ENCODE measurements at regions not wholly inside any gene's neighbourhood (a gene's known extent, or its start where the extent isn't known, plus 50 kb on each side); places are given as distances from the start of the nearest gene placed in this dataset.
A peak's percentile ranks its signal among the peaks of the same experiment; 100 is the strongest.

DNA sequence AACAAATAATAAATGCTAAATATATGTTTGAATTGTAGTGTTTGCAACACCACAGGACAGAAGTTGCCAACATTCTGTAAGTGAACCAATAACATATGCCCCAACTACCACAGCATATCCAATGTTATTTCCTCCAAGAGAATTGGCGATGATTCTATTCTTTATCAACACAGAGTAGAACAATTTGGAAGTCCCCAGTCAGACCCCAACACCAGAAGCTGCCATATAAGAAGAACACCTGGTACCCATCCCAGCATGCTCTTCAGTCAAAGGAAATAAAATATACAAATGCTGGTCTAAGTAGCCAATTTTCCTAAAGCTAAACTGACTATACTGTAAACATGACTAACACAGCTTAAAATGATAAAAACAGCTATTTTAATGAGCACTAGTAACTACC, 145.7 kb downstream of the KLF12 start:
- H3K4me3 Mint-ChIP-seq, result no peak overlapping the region
- TF ChIP-seq CTCF (IDR thresholded peaks at IDR 0.05), result no peak
- H3K27me3 Mint-ChIP-seq, result no peaks in the 10 kb centered on the region
- H3K4me1 Mint-ChIP-seq, result peaks cover 47% of the 10 kb centered on the region
- DNase-seq, result no peak
- intact Hi-C loops (cut with micrococcal nuclease), result no loop called here
- peak overlapping the region; percentile 70 for H3K27ac Mint-ChIP-seq
- ChIA-PET CTCF (interaction anchor here (0.6 kb wide), 1 partner anchor 298 kb away, joined by 5 read pairs; no protein-coding TSS in a partner anchor), POLR2A (interaction anchor here (0.6 to 0.8 kb wide), 3 partner anchors 12 to 146 kb away, joined by 3 to 4 read pairs (median 4); partner anchors contain the start of gene KLF12)
- H3K36me3 Mint-ChIP-seq (ENCODE audit: low read depth), result peaks cover 25% of the 10 kb centered on the region
- no peaks in the 10 kb centered on the region for H3K9me3 Mint-ChIP-seq
- no peak for ATAC-seq (ENCODE audit: low read depth)

DNA sequence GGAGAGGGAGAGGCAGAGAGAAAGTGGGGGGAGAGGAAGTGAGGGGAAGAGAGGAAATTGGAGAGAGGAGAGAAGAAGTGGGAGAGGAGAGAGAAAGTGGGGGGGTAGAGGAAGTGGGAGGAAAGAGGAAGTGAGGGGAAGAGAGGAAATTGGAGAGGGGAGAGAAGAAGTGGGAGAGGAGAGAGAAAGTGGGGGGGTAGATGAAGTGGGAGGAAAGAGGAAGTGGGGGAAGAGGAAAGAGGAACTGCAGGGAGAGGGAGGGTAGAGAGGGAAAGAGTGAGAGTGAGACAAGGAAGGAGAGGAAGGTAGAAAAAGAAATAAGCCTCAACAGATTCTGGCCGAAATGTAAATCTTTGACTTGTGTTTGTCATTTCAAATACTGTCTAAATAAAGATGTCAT, 146.6 kb downstream of the KLF12 start:
- peak overlapping the region; percentile 70 for H3K27ac Mint-ChIP-seq
- H3K36me3 Mint-ChIP-seq (ENCODE audit: low read depth), result peaks cover 22% of the 10 kb centered on the region
- TF ChIP-seq CTCF (IDR thresholded peaks at IDR 0.05), result no peak
- no peaks in the 10 kb centered on the region for H3K27me3 Mint-ChIP-seq
- H3K9me3 Mint-ChIP-seq, result no peaks in the 10 kb centered on the region
- no peak overlapping the region for H3K4me3 Mint-ChIP-seq
- DNase-seq (no peak), ATAC-seq (ENCODE audit: low read depth) (peak; percentile 18)
- POLR2A ChIA-PET, result no interaction called here
- peaks cover 47% of the 10 kb centered on the region for H3K4me1 Mint-ChIP-seq
- intact Hi-C loops (cut with micrococcal nuclease), result loop anchor here (2.0 kb wide), 1 partner anchor 19 kb away; no protein-coding TSS in a partner anchor
- CTCF ChIA-PET, result interaction anchor here (0.6 kb wide), 1 partner anchor 208 kb away, joined by 4 read pairs; no protein-coding TSS in a partner anchor

- Mint-ChIP-seq H3K4me3 (no peak overlapping the region), H3K9me3 (no peaks in the 10 kb centered on the region), H3K4me1 (peaks cover 34% of the 10 kb centered on the region), H3K36me3 (ENCODE audit: low read depth) (peaks cover 15% of the 10 kb centered on the region), H3K27me3 (no peaks in the 10 kb centered on the region), H3K27ac (peak overlapping the region; percentile 54)
- ATAC-seq (ENCODE audit: low read depth) (no peak), DNase-seq (no peak)
- TF ChIP-seq CTCF (IDR thresholded peaks at IDR 0.05), result no peak
- intact Hi-C loops (cut with micrococcal nuclease), result loop anchor here (2.0 kb wide), 1 partner anchor 17 kb away; no protein-coding TSS in a partner anchor
- ChIA-PET POLR2A (interaction anchor here (0.8 to 1.2 kb wide), 2 partner anchors 18 to 148 kb away, joined by 3 to 5 read pairs; partner anchors contain the start of gene KLF12), CTCF (no interaction called here)
These were observed 148.4 kb downstream of the KLF12 start for GRCh38 chr13:73985783-73986182.

GRCh38 chr13:73984949-73985691, 149.1 kb downstream of the KLF12 start:
- no peak for TF ChIP-seq CTCF (IDR thresholded peaks at IDR 0.05)
- POLR2A ChIA-PET, result interaction anchor here (0.8 to 1.2 kb wide), 2 partner anchors 17 to 149 kb away, joined by 3 to 5 read pairs; partner anchors contain the start of gene KLF12
- Mint-ChIP-seq H3K4me3 (no peak overlapping the region), H3K36me3 (ENCODE audit: low read depth) (peaks cover 18% of the 10 kb centered on the region), H3K9me3 (no peaks in the 10 kb centered on the region), H3K4me1 (peaks cover 32% of the 10 kb centered on the region), H3K27me3 (no peaks in the 10 kb centered on the region), H3K27ac (peak overlapping the region; percentile 54)
- DNase-seq (no peak), ATAC-seq (ENCODE audit: low read depth) (no peak)
- intact Hi-C loops (cut with micrococcal nuclease), result no loop called here
- CTCF ChIA-PET, result no interaction called here

DNA sequence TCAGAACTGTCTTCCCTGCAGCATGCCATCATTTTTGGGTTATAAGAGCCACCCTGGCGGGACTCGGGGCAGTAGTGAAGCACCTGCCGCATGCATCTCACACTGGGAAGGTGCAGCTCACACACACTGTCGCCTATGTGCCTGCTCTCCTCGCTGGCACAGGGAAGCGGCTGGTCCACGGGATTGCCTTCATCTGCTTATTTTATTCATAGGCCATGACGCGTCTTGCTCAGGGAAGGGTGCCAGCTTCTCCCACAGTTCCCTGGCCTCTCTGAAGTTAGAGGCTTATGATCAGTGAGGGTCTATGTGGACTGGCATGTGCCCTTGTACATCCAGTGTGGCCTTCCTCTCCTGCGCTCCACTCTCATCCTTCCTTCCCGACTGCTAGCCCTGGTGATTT, 150.0 kb downstream of the KLF12 start:
- TF ChIP-seq CTCF (IDR thresholded peaks at IDR 0.05), result no peak
- no peaks in the 10 kb centered on the region for H3K27me3 Mint-ChIP-seq
- ATAC-seq (ENCODE audit: low read depth) (no peak), DNase-seq (no peak)
- ChIA-PET POLR2A (no interaction called here), CTCF (no interaction called here)
- H3K4me3 Mint-ChIP-seq, result no peak overlapping the region
- H3K4me1 Mint-ChIP-seq, result peaks cover 26% of the 10 kb centered on the region
- intact Hi-C loops (cut with micrococcal nuclease), result no loop called here
- no peak overlapping the region for H3K27ac Mint-ChIP-seq
- H3K36me3 Mint-ChIP-seq (ENCODE audit: low read depth), result peaks cover 18% of the 10 kb centered on the region
- H3K9me3 Mint-ChIP-seq, result no peaks in the 10 kb centered on the region

Measured in activated B cell treated with CpG ODN at 0.5 μM for 24 hours (primary cell).